K562 (cell line): ENCODE measurements at regions not wholly inside any gene's neighbourhood (a gene's known extent, or its start where the extent isn't known, plus 50 kb on each side); places are given as distances from the start of the nearest gene placed in this dataset.

Source experiments
- FOXP1 ChIP-seq: sonication (generic); formaldehyde crosslinking; IDR thresholded peaks from 2 replicates; pipeline ENCODE4 v1.8.0; 2022; ENCODE audit warnings: mild to moderate bottlenecking, missing genetic modification reagents
- HIVEP1 ChIP-seq: fragments of 250-450 bp; sonication (Bioruptor Pico); IDR thresholded peaks from 2 replicates; pipeline ENCODE4 v1.4.0; 2020; ENCODE audit warnings: mild to moderate bottlenecking
- ILK ChIP-seq: fragments of 450-650 bp; IDR thresholded peaks from 2 replicates; pipeline ENCODE4 v1.6.1; 2016; ENCODE audit warnings: missing genetic modification characterization, low read depth, mild to moderate bottlenecking, missing compliant biosample characterization, moderate library complexity, borderline replicate concordance
- IRF1 ChIP-seq: sonication (generic); formaldehyde crosslinking; IDR thresholded peaks from 2 replicates; pipeline ENCODE4 v1.8.0; 2022; ENCODE audit warnings: missing genetic modification reagents, mild to moderate bottlenecking, borderline replicate concordance
- KDM2B ChIP-seq: fragments of 250-450 bp; sonication (Bioruptor Pico); IDR thresholded peaks from 2 replicates; pipeline ENCODE4 v1.8.0; 2021; ENCODE audit warnings: mild to moderate bottlenecking, moderate library complexity
- POLR2AphosphoS5 ChIP-seq: IDR thresholded peaks from 2 replicates; pipeline ENCODE4 v1.6.1; 2011; ENCODE audit warnings: mild to moderate bottlenecking, low read depth, low read length, moderate library complexity; ENCODE audit not compliant: control insufficient read depth, insufficient read depth
- SPI1 ChIP-seq: IDR thresholded peaks from 2 replicates; pipeline ENCODE4 v1.6.1; 2011; ENCODE audit warnings: low read depth, low read length, control low read depth, borderline replicate concordance
- ZBTB40 ChIP-seq, 2 experiments: fragments of 450-650 bp in 1 of 2; sonication (generic) in 1 of 2; formaldehyde crosslinking in 1 of 2; IDR thresholded peaks; 2 replicates each; pipeline versions ENCODE4 v1.7.1 to v1.9.0; 2016 to 2022; ENCODE audit warnings: inconsistent platforms in 1 of 2, mild to moderate bottlenecking in 1 of 2, missing genetic modification reagents in 1 of 2
- ZNF318 ChIP-seq, 2 experiments: fragments of 450-650 bp; IDR thresholded peaks; 2 replicates each; pipeline ENCODE4 v1.6.1; 2016; ENCODE audit warnings: mild to moderate bottlenecking in 2 of 2, borderline replicate concordance in 1 of 2, low read depth in 1 of 2, moderate library complexity in 1 of 2

- TF ChIP-seq ZBTB40 (IDR thresholded peaks at IDR 0.05), result no peak
- TF ChIP-seq ZBTB40 (CRISPR knock-in tag; IDR thresholded peaks at IDR 0.05), result no peak
- TF ChIP-seq FOXP1, result no peak
- no peak for TF ChIP-seq SPI1
- TF ChIP-seq HIVEP1 (CRISPR knock-in tag), result no peak
- TF ChIP-seq ILK, result no peak
- TF ChIP-seq IRF1 (CRISPR knock-in tag), result no peak
- no peak for TF ChIP-seq ZNF318 (IDR thresholded peaks at IDR 0.05; ENCODE audit: borderline replicate concordance in 1 of 2, low read depth in 1 of 2)
- no peak for TF ChIP-seq KDM2B (CRISPR knock-in tag)
- no peak for TF ChIP-seq POLR2AphosphoS5
Observed at GRCh38 chr13:44128552-44129001, 245.0 kb upstream of the SERP2 start (continued).
